Esophagus muscularis mucosa (tissue), 4 donors: ENCODE measurements at regions not wholly inside any gene's neighbourhood (a gene's known extent, or its start where the extent isn't known, plus 50 kb on each side); places are given as distances from the start of the nearest gene placed in this dataset.

Experiments used
- EP300 ChIP-seq: sonication (generic); formaldehyde crosslinking; IDR thresholded peaks from one replicate; pipeline ENCODE4 v1.6.1; 2017; ENCODE audit warnings: antibody characterized with exemption
- POLR2A ChIP-seq: fragments of 450-650 bp; IDR thresholded peaks from one replicate; pipeline ENCODE4 v1.6.1; 2017; ENCODE audit warnings: antibody characterized with exemption, moderate library complexity, mild to moderate bottlenecking, low read depth
- TF ChIP-seq, protein P1 (sequence below), 3 experiments: fragments of 200-600 bp in 2 of 3; fragments of 450-650 bp in 1 of 3; sonication (generic) in 2 of 3; IDR thresholded peaks; one replicate each; pipeline ENCODE4 v1.5.1; 2017 to 2019; ENCODE audit warnings: antibody characterized with exemption in 3 of 3, mild to moderate bottlenecking in 2 of 3, moderate library complexity in 1 of 3

DNA sequence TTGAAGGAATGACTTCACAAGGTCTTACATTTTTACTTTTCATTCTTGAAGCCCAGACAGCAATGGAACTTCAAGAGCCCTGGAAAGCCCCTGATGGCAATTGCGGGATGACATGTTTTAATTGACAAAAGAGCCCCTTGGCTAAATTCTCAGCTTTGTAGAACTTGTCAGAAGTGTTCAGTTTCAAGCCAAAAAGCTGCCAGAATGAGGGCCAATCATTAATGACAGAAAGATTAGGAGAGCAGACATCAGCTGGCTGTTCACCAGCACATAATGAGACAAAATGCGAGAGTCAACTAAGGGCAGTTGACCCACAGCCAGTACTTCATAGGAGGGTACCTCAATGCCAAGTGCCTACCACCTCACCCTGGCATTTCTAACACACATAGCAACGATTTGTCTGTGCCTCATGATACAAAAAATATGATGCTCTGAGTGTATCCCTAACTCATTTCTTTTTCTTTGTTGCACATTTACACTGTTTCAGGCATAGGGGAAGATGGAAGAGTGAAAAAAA lies 243.1 kb downstream of the MYLK4 start:
- no peak for TF ChIP-seq POLR2A
- TF ChIP-seq, protein P1, sequence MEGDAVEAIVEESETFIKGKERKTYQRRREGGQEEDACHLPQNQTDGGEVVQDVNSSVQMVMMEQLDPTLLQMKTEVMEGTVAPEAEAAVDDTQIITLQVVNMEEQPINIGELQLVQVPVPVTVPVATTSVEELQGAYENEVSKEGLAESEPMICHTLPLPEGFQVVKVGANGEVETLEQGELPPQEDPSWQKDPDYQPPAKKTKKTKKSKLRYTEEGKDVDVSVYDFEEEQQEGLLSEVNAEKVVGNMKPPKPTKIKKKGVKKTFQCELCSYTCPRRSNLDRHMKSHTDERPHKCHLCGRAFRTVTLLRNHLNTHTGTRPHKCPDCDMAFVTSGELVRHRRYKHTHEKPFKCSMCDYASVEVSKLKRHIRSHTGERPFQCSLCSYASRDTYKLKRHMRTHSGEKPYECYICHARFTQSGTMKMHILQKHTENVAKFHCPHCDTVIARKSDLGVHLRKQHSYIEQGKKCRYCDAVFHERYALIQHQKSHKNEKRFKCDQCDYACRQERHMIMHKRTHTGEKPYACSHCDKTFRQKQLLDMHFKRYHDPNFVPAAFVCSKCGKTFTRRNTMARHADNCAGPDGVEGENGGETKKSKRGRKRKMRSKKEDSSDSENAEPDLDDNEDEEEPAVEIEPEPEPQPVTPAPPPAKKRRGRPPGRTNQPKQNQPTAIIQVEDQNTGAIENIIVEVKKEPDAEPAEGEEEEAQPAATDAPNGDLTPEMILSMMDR (IDR thresholded peaks at IDR 0.05): no peak
- TF ChIP-seq EP300: no peak
